HCT116 (cell line): ENCODE measurements at regions not wholly inside any gene's neighbourhood (a gene's known extent, or its start where the extent isn't known, plus 50 kb on each side); places are given as distances from the start of the nearest gene placed in this dataset.

ENCODE experiments used
- ATAC-seq: fragments of 200-7000 bp; cut with Tn5 transposase; 2 replicates; pipeline ENCODE4 v1.9.1; 2020; ENCODE audit warnings: mild to moderate bottlenecking, moderate library complexity
- BruUV-seq: library from RNA; stranded (reverse); fragments of 400-500 nt; replicated peaks from 2 replicates; lab custom pipeline; 2021; lab: Mats Ljungman, UMichigan
- CTCF ChIA-PET: fragments of 300-600 bp; sonication (Branson Sonifier 250); formaldehyde crosslinking; loops from one replicate; lab custom pipeline; 2021; ENCODE audit warnings: antibody characterized with exemption; lab: Charles Lee
- POLR2A ChIA-PET: fragments of 300-600, 350-600 bp; sonication (Branson Sonifier 250); formaldehyde crosslinking; loops from one replicate; lab custom pipeline; 2021; ENCODE audit warnings: antibody characterized with exemption; lab: Charles Lee
- RAD21 ChIA-PET, 2 experiments: fragments of 300-600 bp; sonication (Branson Sonifier 250); formaldehyde crosslinking; loops; one replicate each; lab custom pipeline; 2023; ENCODE audit warnings: low total read pairs in 2 of 2; ENCODE audit not compliant: uncharacterized antibody in 2 of 2, unreplicated experiment in 2 of 2, low non-redundant PET in 1 of 2; lab: Charles Lee
- DNase-seq: peaks from one replicate; pipeline ENCODE4 v3.0.0-alpha.2; 2010; ENCODE audit warnings: low read depth, low spot score
- H2AFZ ChIP-seq: fragments of 200-600 bp; shearing (Covaris generic), sonication (generic); 2 replicates; pipeline ENCODE4 v1.6.1; 2017; ENCODE audit warnings: low read depth, mixed run types, mixed read lengths, antibody characterized with exemption, low read length; ENCODE audit not compliant: poor library complexity, severe bottlenecking
- H3K27ac ChIP-seq: 2 replicates; pipeline ENCODE4 v1.5.1; 2012; ENCODE audit warnings: low read depth, low read length
- H3K27me3 ChIP-seq: fragments of 200-600 bp; sonication (generic); 2 replicates; pipeline ENCODE4 v1.6.1; 2016; ENCODE audit warnings: mixed run types, low read length, mixed read lengths; ENCODE audit not compliant: insufficient read depth
- H3K36me3 ChIP-seq, 2 experiments: fragments of 200-500 bp in 1 of 2; fragments of 200-600 bp in 1 of 2; sonication (Bioruptor generic) in 1 of 2; sonication (generic) in 1 of 2; 2 replicates each; pipeline versions ENCODE4 v1.5.1 to v1.6.1; 2014 to 2016; ENCODE audit warnings: low read length in 2 of 2, inconsistent platforms in 1 of 2, mixed read lengths in 1 of 2, mixed run types in 1 of 2; ENCODE audit not compliant: insufficient read depth in 2 of 2, control insufficient read depth in 1 of 2
- H3K4me1 ChIP-seq, 2 experiments: fragments of 200-600 bp in 1 of 2; sonication (generic) in 1 of 2; 2 replicates each; pipeline versions ENCODE4 v1.5.1 to v1.6.1; 2012 to 2017; ENCODE audit warnings: low read length in 2 of 2, inconsistent platforms in 1 of 2, mild to moderate bottlenecking in 1 of 2, mixed read lengths in 1 of 2, mixed run types in 1 of 2, moderate library complexity in 1 of 2; ENCODE audit not compliant: insufficient read depth in 2 of 2, control insufficient read depth in 1 of 2
- H3K4me2 ChIP-seq: fragments of 200-600 bp; sonication (generic); 2 replicates; pipeline ENCODE4 v1.6.1; 2017; ENCODE audit warnings: mixed run types, low read length, mixed read lengths
- H3K4me3 ChIP-seq, 2 experiments: fragments of 200-600 bp in 1 of 2; sonication (generic) in 1 of 2; replicated peaks in 1 of 2; 2 replicates each; pipeline ENCODE4 v1.5.1; 2011 to 2016; ENCODE audit warnings: low read length in 2 of 2, control low read depth in 1 of 2, low read depth in 1 of 2, mild to moderate bottlenecking in 1 of 2, mixed read lengths in 1 of 2, mixed run types in 1 of 2
- H3K79me2 ChIP-seq: fragments of 200-600 bp; sonication (generic); 2 replicates; pipeline ENCODE4 v1.6.1; 2017; ENCODE audit warnings: mild to moderate bottlenecking, mixed run types, low read length, moderate library complexity, mixed read lengths; ENCODE audit not compliant: insufficient read depth
- H3K9ac ChIP-seq: fragments of 200-600 bp; sonication (generic); 2 replicates; pipeline ENCODE4 v1.6.1; 2016; ENCODE audit warnings: low read length, mixed read lengths
- H3K9me2 ChIP-seq: fragments of 200-600 bp; sonication (generic), shearing (Covaris generic); 2 replicates; pipeline ENCODE4 v1.6.1; 2017; ENCODE audit warnings: mixed run types, mild to moderate bottlenecking, moderate library complexity; ENCODE audit not compliant: insufficient read depth
- H3K9me3 ChIP-seq, 2 experiments: fragments of 200-500 bp in 1 of 2; fragments of 200-600 bp in 1 of 2; sonication (Bioruptor generic) in 1 of 2; sonication (generic) in 1 of 2; 2 replicates each; pipeline ENCODE4 v1.6.1; 2014 to 2017; ENCODE audit warnings: low read length in 2 of 2, mixed read lengths in 2 of 2, inconsistent platforms in 1 of 2, low read depth in 1 of 2, mild to moderate bottlenecking in 1 of 2, mixed run types in 1 of 2, moderate library complexity in 1 of 2; ENCODE audit not compliant: control insufficient read depth in 1 of 2, insufficient read depth in 1 of 2
- H4K20me1 ChIP-seq: fragments of 200-600 bp; sonication (generic), shearing (Covaris generic); 2 replicates; pipeline ENCODE4 v1.6.1; 2017; ENCODE audit warnings: mixed run types, mild to moderate bottlenecking, moderate library complexity; ENCODE audit not compliant: insufficient read depth
- ATF3 ChIP-seq: IDR thresholded peaks from 2 replicates; pipeline ENCODE4 v1.6.1; 2012
- CBX3 ChIP-seq: IDR thresholded peaks from 2 replicates; pipeline ENCODE4 v1.6.1; 2012; ENCODE audit warnings: low read depth
- ELF1 ChIP-seq: IDR thresholded peaks from 2 replicates; pipeline ENCODE4 v1.6.1; 2012; ENCODE audit warnings: low read depth, borderline replicate concordance
- EZH2 ChIP-seq: fragments of 200-600 bp; sonication (generic); IDR thresholded peaks from 2 replicates; pipeline ENCODE4 v1.6.1; 2017; ENCODE audit warnings: antibody characterized with exemption, mixed run types
- EZH2phosphoT487 ChIP-seq: fragments of 200-600 bp; IDR thresholded peaks from 2 replicates; pipeline ENCODE4 v1.6.1; 2018; ENCODE audit warnings: antibody characterized with exemption, borderline replicate concordance
- FOSL1 ChIP-seq: IDR thresholded peaks from 2 replicates; pipeline ENCODE4 v1.6.1; 2012; ENCODE audit warnings: low read depth
- MAX ChIP-seq: IDR thresholded peaks from 2 replicates; pipeline ENCODE4 v1.6.1; 2012
- SIN3A ChIP-seq: IDR thresholded peaks from 2 replicates; pipeline ENCODE4 v1.6.1; 2012; ENCODE audit warnings: low read depth
- SP1 ChIP-seq: IDR thresholded peaks from 2 replicates; pipeline ENCODE4 v1.6.1; 2012; ENCODE audit warnings: low read depth
- YY1 ChIP-seq: IDR thresholded peaks from 2 replicates; pipeline ENCODE4 v1.6.1; 2011; ENCODE audit warnings: low read length, low read depth, moderate library complexity, mild to moderate bottlenecking; ENCODE audit not compliant: insufficient replicate concordance; ENCODE audit errors: extremely low read depth
- ZBTB33 ChIP-seq: IDR thresholded peaks from 2 replicates; pipeline ENCODE4 v1.6.1; 2011; ENCODE audit warnings: mild to moderate bottlenecking, low read length, moderate library complexity; ENCODE audit not compliant: insufficient replicate concordance; ENCODE audit errors: extremely low read depth
- intact Hi-C: fragments of 100-400 bp; cut with micrococcal nuclease; formaldehyde crosslinking; loops from 2 replicates; pipeline ENCODE4 v1.10.0; 2022

GRCh38 chr11:45060707-45061106 is 85.7 kb upstream of the PRDM11 start:
- no peak overlapping the region for H3K27ac ChIP-seq
- ATAC-seq (no peak), DNase-seq (no peak)
- H3K4me1 ChIP-seq = no peaks in the 10 kb centered on the region; a peak in 1 of 4 replicates
- ChIA-PET POLR2A (no interaction called here), CTCF (no interaction called here), RAD21 (no interaction called here)
- no peak overlapping the region for H3K4me2 ChIP-seq
- BruUV-seq = no TSS peak
- no peak overlapping the region for H2AFZ ChIP-seq
- no peaks in the 10 kb centered on the region for H3K27me3 ChIP-seq
- H3K79me2 ChIP-seq = no peaks in the 10 kb centered on the region
- no peak overlapping the region for H3K9ac ChIP-seq
- intact Hi-C loops = no loop called here
- H3K4me3 ChIP-seq = no peak overlapping the region
- H3K9me2 ChIP-seq = no peaks in the 10 kb centered on the region
- no peaks in the 10 kb centered on the region for H4K20me1 ChIP-seq
- H3K36me3 ChIP-seq = no peaks in the 10 kb centered on the region
- TF ChIP-seq ATF3 = no peak
- TF ChIP-seq MAX = no peak
- 0 out of 4 replicates have a peak, but pooled peaks cover 0 to 3% of the 10 kb centered on the region in 2 experiments for H3K9me3 ChIP-seq

- TF ChIP-seq FOSL1 = no peak
- TF ChIP-seq SP1 = no peak
- no peak for TF ChIP-seq ELF1
- no peak for TF ChIP-seq EZH2
- TF ChIP-seq CBX3 = no peak
- no peak for TF ChIP-seq YY1
- TF ChIP-seq MAX = no peak
- no peak for TF ChIP-seq ATF3
- TF ChIP-seq SIN3A = no peak
- no peak for TF ChIP-seq EZH2phosphoT487
- no peak for TF ChIP-seq ZBTB33
- no peak for ATAC-seq
- H3K27me3 ChIP-seq = no peaks in the 10 kb centered on the region
- H3K4me3 ChIP-seq = no peak overlapping the region
- H3K27ac ChIP-seq = no peak overlapping the region
- intact Hi-C loops = no loop called here
- no peaks in the 10 kb centered on the region for H4K20me1 ChIP-seq
- H3K4me2 ChIP-seq = no peak overlapping the region
- H3K9me3 ChIP-seq = 0 out of 4 replicates have a peak, but pooled peaks cover 0 to 3% of the 10 kb centered on the region in 2 experiments
- H3K9ac ChIP-seq = no peak overlapping the region
- no peaks in the 10 kb centered on the region for H3K79me2 ChIP-seq
- ChIA-PET POLR2A (no interaction called here), RAD21 (no interaction called here), CTCF (no interaction called here)
- DNase-seq = no peak
- H3K36me3 ChIP-seq = no peaks in the 10 kb centered on the region
- BruUV-seq = no TSS peak
- no peaks in the 10 kb centered on the region; a peak in 1 of 4 replicates for H3K4me1 ChIP-seq
- H2AFZ ChIP-seq = no peak overlapping the region
- no peaks in the 10 kb centered on the region for H3K9me2 ChIP-seq
Measured at GRCh38 chr11:45061641-45062040, 84.8 kb upstream of the PRDM11 start.
